Endothelial cell of umbilical vein (primary cell): ENCODE measurements at regions not wholly inside any gene's neighbourhood (a gene's known extent, or its start where the extent isn't known, plus 50 kb on each side); places are given as distances from the start of the nearest gene placed in this dataset.

Source experiments
- BruUV-seq: library from RNA; stranded (reverse); fragments of 400-500 nt; replicated peaks from 2 replicates; lab custom pipeline; 2021; lab: Mats Ljungman, UMichigan
- CTCF ChIA-PET: fragments of 300-600, 350-600 bp; sonication (Branson Sonifier 250); formaldehyde crosslinking; loops from one replicate; lab custom pipeline; 2021; ENCODE audit warnings: antibody characterized with exemption, inconsistent platforms; lab: Charles Lee
- POLR2A ChIA-PET: fragments of 300-600, 350-600 bp; sonication (Branson Sonifier 250); formaldehyde crosslinking; loops from one replicate; lab custom pipeline; 2021; ENCODE audit warnings: antibody characterized with exemption, inconsistent platforms; lab: Charles Lee
- DNase-seq: peaks from one replicate; pipeline ENCODE4 v3.0.0-alpha.2; 2011; ENCODE audit warnings: low read depth, low spot score
- FAIRE-seq: peaks from 2 replicates; lab custom pipeline; 2011; peaks lifted over from hg19 to GRCh38; lab: Jason Lieb, UNC
- H2AFZ ChIP-seq: 2 replicates; pipeline ENCODE4 v1.6.0; 2012; ENCODE audit warnings: low read depth, low read length, control low read depth, inconsistent platforms
- H3K27ac ChIP-seq: 2 replicates; pipeline ENCODE4 v1.5.1; 2011; ENCODE audit warnings: low read depth, mild to moderate bottlenecking, control low read depth, low read length, moderate library complexity; ENCODE audit not compliant: insufficient read depth
- H3K27me3 ChIP-seq, 2 experiments: 2 replicates each; pipeline versions ENCODE4 v1.6.0 to v1.6.1; 2011; ENCODE audit warnings: low read length in 2 of 2, mixed read lengths in 1 of 2; ENCODE audit not compliant: control insufficient read depth in 2 of 2, insufficient read depth in 2 of 2
- H3K36me3 ChIP-seq, 2 experiments: 2 replicates in 1 of 2; 3 replicates in 1 of 2; pipeline ENCODE4 v1.5.1; 2011; ENCODE audit warnings: low read length in 2 of 2, mild to moderate bottlenecking in 1 of 2, moderate library complexity in 1 of 2; ENCODE audit not compliant: control insufficient read depth in 2 of 2, insufficient read depth in 2 of 2; ENCODE audit errors: extremely low read depth in 1 of 2
- H3K4me1 ChIP-seq: 3 replicates; pipeline ENCODE4 v1.5.1; 2011; ENCODE audit warnings: mild to moderate bottlenecking, low read length; ENCODE audit not compliant: control insufficient read depth, insufficient read depth; ENCODE audit errors: extremely low read depth
- H3K4me2 ChIP-seq: 2 replicates; pipeline ENCODE4 v1.6.1; 2011; ENCODE audit warnings: low read length, control low read depth, mixed read lengths; ENCODE audit not compliant: insufficient read depth
- H3K4me3 ChIP-seq, 3 experiments: fragments of 200-600 bp in 1 of 3; sonication (generic), shearing (Covaris generic) in 1 of 3; replicated peaks in 1 of 3; 2 replicates each; pipeline ENCODE4 v1.5.1; 2011 to 2016; ENCODE audit warnings: control low read depth in 3 of 3, low read length in 3 of 3, mild to moderate bottlenecking in 2 of 3, inconsistent platforms in 1 of 3, low read depth in 1 of 3, moderate library complexity in 1 of 3; ENCODE audit not compliant: insufficient read depth in 1 of 3
- H3K79me2 ChIP-seq: 2 replicates; pipeline ENCODE4 v1.6.0; 2012; ENCODE audit warnings: low read length, inconsistent platforms; ENCODE audit not compliant: control insufficient read depth, insufficient read depth
- H3K9ac ChIP-seq: replicated peaks from 2 replicates; pipeline ENCODE3; 2011; ENCODE audit warnings: low read length, control low read depth; ENCODE audit not compliant: insufficient read depth; ENCODE audit errors: extremely low read depth
- H3K9me1 ChIP-seq: replicated peaks from 3 replicates; pipeline ENCODE4 v1.6.0; 2011; ENCODE audit warnings: mild to moderate bottlenecking, low read length; ENCODE audit not compliant: control insufficient read depth, insufficient read depth; ENCODE audit errors: extremely low read depth
- H3K9me3 ChIP-seq: replicated peaks from 2 replicates; pipeline ENCODE4 v1.5.1; 2012; ENCODE audit warnings: low read length, inconsistent platforms; ENCODE audit not compliant: control insufficient read depth, insufficient read depth
- H4K20me1 ChIP-seq: replicated peaks from 2 replicates; pipeline ENCODE3; 2011; ENCODE audit warnings: mild to moderate bottlenecking, low read length; ENCODE audit not compliant: control insufficient read depth, insufficient read depth; ENCODE audit errors: extremely low read depth
- EZH2 ChIP-seq: IDR thresholded peaks from 2 replicates; pipeline ENCODE4 v1.6.1; 2012; ENCODE audit warnings: borderline replicate concordance, low read depth, mild to moderate bottlenecking, moderate library complexity, low read length, inconsistent platforms; ENCODE audit not compliant: severe bottlenecking
- FOS ChIP-seq: IDR thresholded peaks from 2 replicates; pipeline ENCODE4 v1.6.1; 2011; ENCODE audit warnings: mild to moderate bottlenecking, low read length, moderate library complexity, borderline replicate concordance; ENCODE audit not compliant: insufficient read depth
- GATA2 ChIP-seq: IDR thresholded peaks from 2 replicates; pipeline ENCODE4 v1.7.0; 2011; ENCODE audit warnings: low read depth, mild to moderate bottlenecking, moderate library complexity, mixed read lengths, low read length; ENCODE audit not compliant: insufficient read length, insufficient read depth
- JUN ChIP-seq: IDR thresholded peaks from 2 replicates; pipeline ENCODE4 v1.6.1; 2011; ENCODE audit warnings: borderline replicate concordance, low read depth; ENCODE audit not compliant: insufficient read length, insufficient read depth
- MYC ChIP-seq: IDR thresholded peaks from one replicate; pipeline ENCODE4 v1.6.1; 2011; ENCODE audit warnings: mild to moderate bottlenecking, low read depth, low read length
- POLR2A ChIP-seq: IDR thresholded peaks from 2 replicates; pipeline ENCODE4 v1.6.1; 2012; ENCODE audit warnings: low read depth, mild to moderate bottlenecking, control low read depth, low read length
- POLR2AphosphoS5 ChIP-seq: IDR thresholded peaks from 2 replicates; pipeline ENCODE4 v1.6.1; 2012; ENCODE audit warnings: low read depth, mild to moderate bottlenecking, control low read depth, low read length, moderate library complexity; ENCODE audit not compliant: insufficient read depth
- dilution Hi-C: fragments of 300-500 bp; cut with MboI; formaldehyde crosslinking; loops from one replicate; pipeline ENCODE4 v1.15.0; 2019; ENCODE audit warnings: low sequenced_read_pairs; ENCODE audit not compliant: extremely low pct_ligation_motif_present
- intact Hi-C: fragments of 100-400 bp; cut with micrococcal nuclease; formaldehyde crosslinking; loops from one replicate; pipeline ENCODE4 v1.10.0; 2022
- TF ChIP-seq, protein P1 (sequence below): IDR thresholded peaks from 2 replicates; pipeline ENCODE4 v1.6.1; 2011; ENCODE audit not compliant: insufficient read depth, insufficient read length
- TF ChIP-seq, protein P2 (sequence below), 2 donors: IDR thresholded peaks; 1 replicate in 1 of 2; 2 replicates in 1 of 2; pipeline ENCODE4 v1.5.1; 2011; ENCODE audit warnings: low read length in 2 of 2, mild to moderate bottlenecking in 2 of 2, moderate library complexity in 2 of 2, control low read depth in 1 of 2, inconsistent platforms in 1 of 2, low read depth in 1 of 2; ENCODE audit not compliant: insufficient read depth in 1 of 2; ENCODE audit errors: extremely low read depth in 1 of 2

DNA sequence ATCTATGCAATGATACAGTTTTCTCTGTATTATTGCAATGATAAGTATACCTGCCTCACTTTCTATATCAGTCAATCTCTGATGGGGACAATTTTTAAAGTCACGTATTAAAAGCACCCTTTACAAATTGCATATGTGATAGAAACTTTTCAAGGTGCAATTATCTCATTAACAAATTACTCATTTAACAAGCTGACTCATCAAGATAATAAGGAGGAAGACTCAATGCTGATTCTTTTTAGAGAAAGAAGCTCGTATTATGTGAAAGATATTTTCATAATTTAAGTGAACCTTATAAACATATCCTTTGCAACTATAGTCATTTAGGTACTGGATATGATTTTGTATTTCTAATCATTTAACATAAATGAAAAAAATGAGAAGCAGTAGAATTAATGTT is 1080.9 kb upstream of the TENM3 start:
- Histone ChIP-seq H3K36me3 (no peaks in the 10 kb centered on the region), H3K4me1 (no peaks in the 10 kb centered on the region), H3K79me2 (no peaks in the 10 kb centered on the region), H3K9me1 (no peaks in the 10 kb centered on the region), H3K27me3 (no peaks in the 10 kb centered on the region), H3K9me3 (no peaks in the 10 kb centered on the region), H3K27ac (no peak overlapping the region), H3K4me3 (no peak overlapping the region), H2AFZ (no peak overlapping the region), H3K9ac (no peak overlapping the region), H3K4me2 (no peak overlapping the region), H4K20me1 (no peaks in the 10 kb centered on the region)
- FAIRE-seq = no peak
- TF ChIP-seq GATA2 = no peak
- TF ChIP-seq, protein P1, sequence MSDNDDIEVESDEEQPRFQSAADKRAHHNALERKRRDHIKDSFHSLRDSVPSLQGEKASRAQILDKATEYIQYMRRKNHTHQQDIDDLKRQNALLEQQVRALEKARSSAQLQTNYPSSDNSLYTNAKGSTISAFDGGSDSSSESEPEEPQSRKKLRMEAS = no peak
- TF ChIP-seq, protein P2, sequence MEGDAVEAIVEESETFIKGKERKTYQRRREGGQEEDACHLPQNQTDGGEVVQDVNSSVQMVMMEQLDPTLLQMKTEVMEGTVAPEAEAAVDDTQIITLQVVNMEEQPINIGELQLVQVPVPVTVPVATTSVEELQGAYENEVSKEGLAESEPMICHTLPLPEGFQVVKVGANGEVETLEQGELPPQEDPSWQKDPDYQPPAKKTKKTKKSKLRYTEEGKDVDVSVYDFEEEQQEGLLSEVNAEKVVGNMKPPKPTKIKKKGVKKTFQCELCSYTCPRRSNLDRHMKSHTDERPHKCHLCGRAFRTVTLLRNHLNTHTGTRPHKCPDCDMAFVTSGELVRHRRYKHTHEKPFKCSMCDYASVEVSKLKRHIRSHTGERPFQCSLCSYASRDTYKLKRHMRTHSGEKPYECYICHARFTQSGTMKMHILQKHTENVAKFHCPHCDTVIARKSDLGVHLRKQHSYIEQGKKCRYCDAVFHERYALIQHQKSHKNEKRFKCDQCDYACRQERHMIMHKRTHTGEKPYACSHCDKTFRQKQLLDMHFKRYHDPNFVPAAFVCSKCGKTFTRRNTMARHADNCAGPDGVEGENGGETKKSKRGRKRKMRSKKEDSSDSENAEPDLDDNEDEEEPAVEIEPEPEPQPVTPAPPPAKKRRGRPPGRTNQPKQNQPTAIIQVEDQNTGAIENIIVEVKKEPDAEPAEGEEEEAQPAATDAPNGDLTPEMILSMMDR (IDR thresholded peaks at IDR 0.05; ENCODE audit: extremely low read depth in 1 of 2, insufficient read depth in 1 of 2, low read depth in 1 of 2, low read length in 2 of 2) = no peak
- TF ChIP-seq POLR2A = no peak
- TF ChIP-seq MYC = no peak
- TF ChIP-seq EZH2 = no peak
- TF ChIP-seq FOS = no peak
- TF ChIP-seq POLR2AphosphoS5 = no peak
- no peak for TF ChIP-seq JUN
- CTCF ChIA-PET = no interaction called here
- POLR2A ChIA-PET = no interaction called here
- no peak for DNase-seq
- dilution Hi-C loops (no loop called here), intact Hi-C loops (no loop called here)
- no TSS peak for BruUV-seq
